Activated T-cell treated with anti-CD3 and anti-CD28 coated beads for 48 hours (primary cell): ENCODE measurements at regions not wholly inside any gene's neighbourhood (a gene's known extent, or its start where the extent isn't known, plus 50 kb on each side); places are given as distances from the start of the nearest gene placed in this dataset.

Experiments
- DNase-seq: peaks from one replicate; pipeline ENCODE4 v3.0.0-alpha.2; 2020; ENCODE audit warnings: low read depth

DNA sequence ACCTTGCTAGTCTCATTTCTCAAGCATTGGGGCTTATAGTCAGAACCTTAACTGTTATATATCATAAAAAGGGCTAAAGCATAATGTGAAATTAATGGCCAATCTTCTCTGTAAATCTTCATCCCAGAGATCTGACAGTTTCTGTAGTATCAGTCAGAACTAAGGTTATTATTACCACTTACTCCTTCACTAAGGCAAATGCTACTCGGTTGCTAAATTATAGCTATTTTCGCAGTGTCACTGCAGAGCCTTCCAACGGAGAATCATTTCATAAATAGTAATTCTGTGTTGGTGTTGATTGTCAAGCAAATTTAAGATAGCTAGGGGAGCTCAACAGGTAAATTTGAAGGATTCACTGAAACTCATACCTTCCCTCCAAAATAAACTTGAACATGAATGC lies 258.0 kb downstream of the METTL4 start:
- no peak for DNase-seq

DNA sequence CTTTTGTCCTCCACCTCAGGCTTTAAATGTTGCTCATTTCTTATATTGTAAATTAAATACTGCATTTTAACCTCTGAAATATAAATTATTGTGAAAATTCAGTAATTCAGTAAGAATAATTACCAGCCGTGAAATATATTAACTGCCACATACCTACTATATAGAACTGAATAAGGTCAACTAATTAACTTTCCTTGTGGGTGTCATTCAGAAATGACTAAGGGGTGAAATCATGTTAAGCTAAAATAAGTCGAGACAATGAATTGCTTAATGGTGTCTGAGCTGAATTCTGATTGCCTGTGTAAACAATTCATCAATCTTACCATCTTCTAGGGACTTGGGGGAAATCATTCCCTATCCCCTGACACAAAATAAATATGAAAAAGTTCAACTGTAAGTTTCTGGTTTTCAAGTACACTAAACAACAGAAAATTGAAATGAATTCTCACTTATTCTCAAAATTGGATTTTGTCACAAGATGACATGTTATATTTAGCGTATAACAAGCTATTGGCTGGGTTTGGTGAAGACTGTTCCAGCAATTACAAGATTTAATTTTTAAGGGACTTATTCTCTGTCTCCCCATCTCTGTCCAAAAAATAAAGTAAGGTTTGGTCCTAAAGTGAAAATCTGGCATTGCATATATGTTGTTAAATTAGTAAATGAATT lies 255.1 kb downstream of the METTL4 start:
- DNase-seq = no peak

DNA sequence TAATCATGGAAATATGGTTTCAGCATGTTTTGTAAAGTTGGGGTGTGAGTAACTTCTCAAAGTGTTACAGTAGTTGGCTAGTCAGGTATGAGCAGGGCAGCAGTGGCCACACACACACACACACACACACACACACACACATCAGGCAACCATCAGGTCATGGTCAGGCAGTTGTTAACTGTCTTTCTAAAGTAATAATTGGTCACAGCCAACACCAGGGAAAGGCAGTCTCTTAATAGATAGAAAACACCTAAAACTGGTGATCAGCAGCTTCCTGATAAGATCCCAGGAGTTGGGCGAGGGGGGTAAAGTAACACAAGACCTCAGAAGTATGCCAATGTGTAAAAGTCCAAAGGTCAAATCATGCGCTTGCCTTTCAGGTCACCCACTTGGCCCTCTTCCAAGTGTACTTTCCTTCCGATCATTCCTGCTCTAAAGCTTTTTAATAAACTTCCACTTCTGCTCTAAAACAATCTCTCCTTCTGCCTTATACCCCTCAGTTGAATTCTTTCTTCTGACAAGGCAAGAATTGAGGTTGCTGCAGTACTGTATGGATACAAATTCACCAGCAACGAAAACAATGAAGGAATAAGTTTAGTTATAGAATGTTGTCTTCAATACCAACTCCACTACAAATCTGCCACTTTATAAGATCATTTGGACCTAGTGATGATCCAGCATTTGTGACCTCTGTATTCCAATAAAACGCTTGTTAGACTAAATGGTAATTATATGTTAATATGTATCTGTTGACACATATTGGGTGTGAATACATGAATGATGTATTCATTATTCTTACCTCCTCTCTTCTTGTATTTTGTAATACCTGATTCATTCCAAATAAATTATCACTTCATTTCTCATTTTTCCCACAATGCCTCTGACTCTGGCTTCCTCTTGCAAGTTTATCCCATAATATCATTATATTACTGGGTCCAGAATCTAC lies 254.3 kb downstream of the METTL4 start:
- no peak for DNase-seq

DNA sequence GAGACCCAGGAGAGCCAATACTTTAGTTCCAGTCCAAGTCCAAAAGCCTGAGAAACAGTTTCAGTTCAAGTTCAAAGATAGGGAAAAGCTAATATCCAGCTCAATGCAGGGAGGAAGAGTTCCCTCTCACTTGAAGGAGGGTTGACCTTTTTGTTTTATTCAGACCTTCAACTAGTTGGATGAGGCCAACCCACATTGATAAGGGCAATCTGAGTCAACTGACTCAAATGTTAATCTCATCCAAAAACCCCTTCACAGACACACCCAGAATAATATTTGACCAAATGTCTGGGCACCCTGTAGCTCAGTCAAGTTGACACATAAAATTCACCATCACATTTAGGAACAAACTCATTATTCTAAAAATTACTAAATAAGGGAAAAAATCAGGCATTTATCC lies 246.8 kb downstream of the METTL4 start:
- DNase-seq = no peak

DNA sequence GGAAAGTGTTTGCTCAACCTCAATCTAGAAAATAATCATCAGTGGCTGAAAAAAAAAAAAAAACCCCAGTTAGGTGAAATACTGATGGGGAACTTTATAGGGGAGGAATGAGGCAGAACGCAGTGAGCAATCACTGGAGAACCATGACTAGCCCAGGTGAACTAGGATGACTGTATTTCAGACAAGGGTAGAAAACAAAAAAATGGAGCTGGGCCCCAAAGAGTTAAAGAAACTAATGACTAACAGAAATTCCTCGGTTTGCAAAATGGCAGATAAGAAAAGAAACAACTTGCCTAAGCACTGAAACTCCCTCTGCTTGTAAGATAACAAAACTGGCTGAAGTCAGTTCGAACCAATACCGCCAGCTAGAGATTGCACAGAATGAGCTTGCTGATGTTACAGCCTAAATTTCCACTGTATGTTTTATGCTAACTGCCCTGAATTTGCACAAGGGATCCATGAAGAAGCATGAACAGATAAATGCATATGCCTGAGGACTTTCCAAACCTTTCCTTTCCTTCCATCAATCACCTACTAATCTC lies 245.9 kb downstream of the METTL4 start:
- DNase-seq = no peak

DNA sequence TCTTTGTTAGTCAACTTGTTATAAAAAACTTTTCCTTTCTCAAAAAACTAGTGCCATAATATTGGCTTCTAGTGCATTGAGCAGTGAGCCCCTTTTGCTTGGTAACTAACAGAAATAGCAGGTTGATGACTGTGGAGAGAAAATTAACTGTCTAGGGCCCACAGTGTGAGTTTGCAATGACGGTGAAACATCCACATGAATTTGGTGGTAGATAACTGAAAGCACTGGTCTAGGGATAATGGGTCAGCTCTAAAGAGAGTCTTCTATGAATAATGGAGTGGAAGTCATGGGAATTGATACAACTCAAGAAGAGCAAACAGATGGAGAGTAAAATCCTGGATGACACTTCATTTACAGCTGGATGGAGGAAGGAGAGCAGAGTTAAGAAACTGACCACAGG lies 245.4 kb downstream of the METTL4 start:
- no peak for DNase-seq

DNA sequence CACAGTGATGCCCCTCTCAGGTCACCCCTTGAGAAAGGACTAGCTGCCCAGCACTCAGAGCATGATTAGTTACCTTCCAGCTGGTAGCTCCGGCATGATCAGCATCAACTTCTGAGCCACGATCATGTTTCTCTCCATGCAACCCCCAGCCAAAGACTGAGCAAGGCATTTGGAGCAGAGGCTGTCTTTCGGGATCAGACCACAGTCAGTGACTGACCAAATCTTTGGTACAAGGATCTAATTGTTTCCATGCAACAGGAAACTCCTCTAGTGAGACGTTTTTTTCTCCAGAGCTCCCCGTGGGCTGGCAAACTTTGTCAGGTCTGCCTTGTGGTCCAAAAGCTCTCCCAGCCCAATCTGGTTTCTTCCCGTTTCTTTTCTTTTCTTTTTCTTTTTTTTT lies 244.3 kb downstream of the METTL4 start:
- no peak for DNase-seq

DNA sequence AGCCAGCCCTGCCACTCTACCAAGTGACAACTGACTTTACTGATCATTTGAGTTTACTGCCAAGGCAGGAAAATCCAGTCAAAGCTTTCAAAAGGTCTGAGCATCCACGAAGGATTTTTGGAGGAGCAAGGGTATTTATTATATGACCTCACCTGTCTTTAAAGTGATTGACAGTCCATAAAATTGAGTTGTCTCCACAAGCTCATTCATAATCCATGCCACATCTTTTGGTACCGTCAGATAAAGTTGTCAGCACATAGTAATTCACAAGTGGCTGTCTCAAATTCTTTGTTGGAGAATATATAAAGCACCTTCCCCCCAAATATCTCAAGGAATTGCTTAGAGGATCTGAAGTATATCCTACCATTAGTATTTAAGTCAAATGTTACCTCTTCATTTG lies 240.5 kb downstream of the METTL4 start:
- no peak for DNase-seq

DNA sequence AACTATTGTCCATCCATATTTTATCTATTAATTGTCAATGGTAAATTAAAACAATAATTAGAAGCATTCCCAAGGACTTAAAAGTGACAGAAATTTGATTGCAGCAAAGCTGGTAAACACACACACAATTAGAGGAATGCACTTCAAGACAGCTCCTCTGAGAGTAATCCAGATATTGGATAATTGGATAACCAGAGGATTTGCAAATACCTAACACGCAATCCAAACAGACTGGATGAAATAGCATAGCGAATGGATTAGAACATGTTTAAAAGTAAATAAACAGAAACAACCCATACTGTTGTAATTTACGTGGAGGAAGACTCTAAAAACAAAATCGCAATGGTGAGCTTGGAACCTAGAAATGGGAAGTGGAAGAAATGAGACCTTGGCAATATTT lies 239.8 kb downstream of the METTL4 start:
- no peak for DNase-seq

DNA sequence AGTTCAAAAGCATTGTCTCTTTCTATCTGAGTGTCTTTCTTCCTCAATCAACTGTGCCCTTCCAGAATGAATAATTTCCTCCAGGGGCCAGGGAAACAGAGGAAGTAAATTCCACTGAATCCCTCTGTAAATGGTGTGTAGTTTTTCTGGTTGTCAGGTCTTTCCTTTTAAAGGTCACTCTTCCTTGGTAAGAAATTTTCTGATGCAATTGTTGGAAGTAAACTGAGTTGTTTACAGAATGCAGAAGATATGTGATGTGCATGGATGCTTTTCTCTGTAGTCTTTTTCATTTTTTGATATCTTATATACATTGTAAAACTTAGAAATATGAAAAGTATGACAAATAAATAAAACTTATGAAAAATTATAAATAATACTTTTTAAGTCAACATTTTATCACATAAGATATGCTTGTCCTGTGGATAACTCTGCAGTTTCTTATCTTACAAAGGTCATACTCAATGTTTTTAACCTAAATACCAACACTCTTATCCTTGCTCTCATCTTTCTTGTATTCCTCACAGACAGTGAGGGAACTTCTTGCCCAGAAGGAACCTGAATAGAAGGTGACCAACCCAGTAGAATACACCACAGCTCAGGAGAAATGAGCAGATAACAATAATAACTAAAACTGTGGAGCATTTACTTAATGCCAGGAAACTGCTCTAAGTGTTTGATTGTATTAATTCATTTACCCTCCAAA lies 234.5 kb downstream of the METTL4 start:
- DNase-seq = no peak

DNA sequence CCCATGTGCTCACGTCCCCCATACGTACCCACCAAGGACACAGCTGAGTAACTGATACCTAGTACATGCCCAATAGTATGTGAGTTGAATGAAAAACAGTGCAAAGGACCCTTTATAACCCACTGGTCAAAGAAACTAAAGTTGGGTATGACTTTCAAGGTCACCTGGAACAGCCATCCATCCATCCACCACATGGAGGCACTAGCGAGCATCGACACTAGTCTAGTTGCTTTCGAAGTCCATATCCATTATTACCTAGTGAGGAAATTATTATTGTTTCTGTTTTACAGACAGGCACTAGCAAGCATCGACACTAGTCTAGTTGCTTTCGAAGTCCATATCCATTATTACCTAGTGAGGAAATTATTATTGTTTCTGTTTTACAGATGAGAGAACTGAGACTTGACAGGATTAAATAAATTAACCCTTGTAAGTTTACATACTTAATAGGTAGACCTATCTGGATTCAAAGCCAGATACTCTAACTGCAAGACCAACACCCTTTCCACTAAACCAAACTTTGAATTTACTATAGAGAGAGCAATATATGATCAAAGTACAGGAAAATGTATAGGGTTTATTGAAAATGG lies 233.7 kb downstream of the METTL4 start:
- peak; percentile 27 for DNase-seq

DNA sequence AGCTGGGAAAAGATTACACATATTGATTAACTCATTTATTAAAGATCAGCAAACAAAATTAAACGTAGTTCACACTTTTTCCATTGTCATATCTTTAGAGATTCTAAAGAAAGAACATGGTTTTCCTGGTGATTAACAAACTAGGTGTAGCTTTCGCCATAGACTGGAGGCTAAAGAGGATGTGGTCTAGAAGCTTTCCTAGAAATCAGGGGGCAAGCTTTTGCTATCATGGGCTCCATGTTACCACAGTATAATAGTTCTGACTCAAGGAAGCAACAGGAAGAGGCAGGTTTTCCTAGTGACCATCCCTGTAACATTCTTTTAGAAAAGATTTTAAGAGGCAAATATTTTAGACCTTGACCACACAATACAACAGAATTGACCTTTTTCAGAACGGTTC lies 232.7 kb downstream of the METTL4 start:
- DNase-seq = no peak

DNA sequence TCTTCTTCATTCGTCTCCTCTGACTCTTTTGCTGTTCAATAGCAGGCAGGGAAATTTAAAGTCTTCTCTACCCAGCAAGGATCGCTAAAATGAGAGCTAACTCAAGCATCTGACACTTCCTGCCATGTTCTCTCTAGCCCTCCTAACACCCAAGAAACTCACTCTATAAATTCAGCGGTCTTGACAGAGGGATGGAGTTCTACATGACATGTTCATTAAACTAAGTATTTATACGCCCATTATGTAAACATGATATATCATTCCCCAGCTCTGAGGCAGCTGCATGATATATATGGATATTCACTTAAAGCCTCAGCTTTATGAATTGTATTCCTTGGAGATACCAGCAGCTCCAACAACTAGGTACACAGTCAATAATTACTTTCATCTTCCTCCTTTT lies 231.0 kb downstream of the METTL4 start:
- DNase-seq = no peak

DNA sequence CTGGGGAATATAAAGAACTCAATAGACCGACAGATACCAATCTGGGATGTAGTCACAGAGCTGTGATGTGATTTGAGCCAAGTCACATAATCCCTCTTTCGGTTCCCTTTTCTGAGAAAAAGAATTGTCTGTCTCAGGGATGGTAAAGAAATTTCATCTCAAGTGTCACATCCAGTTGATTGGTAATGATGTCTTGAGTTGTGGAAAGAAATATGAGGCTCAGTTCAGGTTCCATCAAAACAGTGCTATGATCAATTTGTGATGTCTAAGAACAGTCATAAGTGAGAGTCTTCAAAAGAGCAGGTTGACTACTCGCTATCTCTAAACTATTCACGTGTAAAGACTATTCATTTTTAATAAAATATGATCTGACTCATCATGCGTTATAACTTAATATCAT lies 223.3 kb downstream of the METTL4 start:
- no peak for DNase-seq

DNA sequence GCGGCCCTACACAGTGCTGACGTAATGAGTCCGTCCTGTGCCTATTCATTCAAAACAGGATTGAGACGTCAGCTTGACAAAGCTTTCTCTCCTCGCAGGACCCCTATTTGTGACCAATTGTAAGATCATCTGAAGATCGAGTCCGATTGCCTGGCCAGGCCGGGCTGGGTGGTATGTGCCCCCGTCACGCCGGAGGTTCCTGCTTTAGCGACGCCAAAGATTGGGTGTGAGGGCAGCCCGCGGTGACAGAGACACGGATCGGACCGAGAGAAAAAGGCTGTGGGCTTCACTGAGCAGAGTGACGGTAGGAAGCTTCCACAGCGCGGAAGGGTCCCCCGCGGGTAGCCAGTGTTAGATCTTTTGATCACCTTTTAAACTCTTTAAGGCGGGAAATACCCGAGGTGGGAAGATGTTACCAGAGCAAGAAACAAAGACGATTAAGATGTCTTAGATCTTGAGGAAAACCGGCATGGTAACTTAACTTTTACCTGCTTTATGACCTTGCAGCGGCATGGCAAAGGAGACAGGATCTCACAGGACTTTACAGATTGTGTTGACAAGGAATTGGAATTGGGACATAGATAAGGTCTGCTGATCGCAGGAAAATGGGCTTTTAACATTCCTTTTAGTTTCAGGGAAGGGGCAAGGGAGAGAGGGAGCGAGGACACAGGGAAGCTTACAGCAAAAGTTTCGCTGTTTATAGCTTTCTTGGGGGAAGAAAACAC lies 220.0 kb downstream of the METTL4 start:
- DNase-seq = no peak

DNA sequence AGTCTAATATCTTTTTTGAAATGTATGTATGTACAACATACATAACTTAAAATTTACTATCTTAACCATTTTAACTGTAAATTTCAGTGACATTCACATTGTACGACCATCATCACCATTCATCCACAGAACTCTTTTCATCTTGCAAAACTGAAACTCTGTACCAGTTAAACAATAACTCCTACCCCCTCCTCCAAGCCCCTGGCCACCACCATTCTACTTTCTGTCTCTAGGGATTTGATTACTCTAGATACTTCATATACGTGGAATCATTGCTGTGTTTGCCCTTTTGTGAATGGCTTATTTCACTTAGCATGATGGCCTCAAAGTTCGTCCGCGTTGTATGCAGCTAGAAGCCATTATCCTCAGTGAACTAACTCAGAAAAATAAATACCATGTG lies 217.0 kb downstream of the METTL4 start:
- no peak for DNase-seq

DNA sequence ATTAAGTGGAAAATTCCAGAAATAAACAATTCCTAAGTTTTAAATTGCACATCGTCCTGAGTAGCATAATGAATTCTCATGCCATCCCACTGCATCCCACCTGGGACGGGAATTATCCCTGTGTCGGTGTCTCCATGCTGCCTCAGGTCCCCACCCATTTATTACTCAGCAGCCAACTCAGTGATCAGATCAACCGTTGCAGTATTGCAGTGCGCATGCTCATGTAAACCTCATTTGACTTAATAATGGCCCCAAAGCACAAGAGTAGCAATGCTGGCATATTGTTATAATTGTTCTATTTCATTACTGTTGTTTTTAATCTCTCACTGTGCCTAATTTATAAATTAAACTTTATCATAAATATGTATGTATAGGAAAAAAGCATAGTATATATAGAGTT lies 214.4 kb downstream of the METTL4 start:
- no peak for DNase-seq

DNA sequence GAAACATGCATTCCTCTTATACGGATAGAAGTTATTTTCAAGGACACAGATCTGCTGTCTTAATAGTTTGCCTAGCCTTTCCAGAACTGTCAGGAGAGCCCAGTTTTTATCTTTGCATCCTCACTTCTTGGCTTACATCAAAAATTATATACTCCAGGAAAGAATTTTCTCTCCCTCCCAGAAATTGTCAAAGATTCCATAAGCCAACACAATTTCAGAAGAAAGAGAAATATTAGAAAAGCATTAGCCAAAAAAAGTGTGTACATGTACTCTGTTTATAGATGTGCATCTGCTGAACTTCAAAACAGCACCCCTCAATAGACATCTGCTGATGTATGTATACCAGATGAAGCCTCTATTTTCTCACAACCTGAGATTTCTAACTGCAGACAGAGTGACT lies 210.4 kb downstream of the METTL4 start:
- DNase-seq = no peak

DNA sequence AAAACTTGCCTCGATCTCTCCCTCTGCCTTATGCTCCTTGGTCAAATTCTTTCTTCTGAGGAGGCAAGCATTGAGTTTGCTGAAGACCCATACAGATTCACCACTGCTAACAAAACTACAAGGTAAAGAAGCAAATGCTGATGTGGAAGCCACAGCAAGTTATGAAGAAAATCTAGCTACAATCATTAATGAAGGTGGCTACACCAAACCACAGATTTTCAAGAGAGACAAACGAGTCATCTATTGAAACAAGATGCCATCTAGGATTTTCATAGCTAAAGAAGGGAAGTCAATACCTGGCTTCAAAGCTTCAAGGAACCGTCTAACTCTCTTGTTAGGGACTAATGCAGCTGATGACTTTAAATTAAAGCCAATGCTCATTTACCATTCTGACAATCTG lies 203.2 kb downstream of the METTL4 start:
- no peak for DNase-seq

DNA sequence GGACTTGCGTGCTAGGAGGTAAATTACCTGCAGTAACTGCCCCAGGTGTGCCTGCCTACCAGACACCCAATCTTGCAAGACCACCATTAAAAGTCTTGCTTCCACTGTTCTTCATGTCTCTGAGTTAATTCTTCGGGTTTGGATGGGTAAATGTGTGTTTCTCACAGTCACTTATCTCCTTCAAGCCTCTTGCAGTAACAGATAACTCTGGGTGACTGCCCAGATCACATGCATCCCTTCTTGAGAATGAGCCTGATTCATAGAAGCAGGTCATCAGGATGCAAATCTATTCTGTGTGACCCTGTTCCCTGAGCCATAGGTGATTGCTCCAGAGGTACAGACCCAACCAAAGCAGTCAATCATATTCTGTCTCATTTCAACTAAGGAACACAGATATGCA lies 194.6 kb downstream of the METTL4 start:
- no peak for DNase-seq

DNA sequence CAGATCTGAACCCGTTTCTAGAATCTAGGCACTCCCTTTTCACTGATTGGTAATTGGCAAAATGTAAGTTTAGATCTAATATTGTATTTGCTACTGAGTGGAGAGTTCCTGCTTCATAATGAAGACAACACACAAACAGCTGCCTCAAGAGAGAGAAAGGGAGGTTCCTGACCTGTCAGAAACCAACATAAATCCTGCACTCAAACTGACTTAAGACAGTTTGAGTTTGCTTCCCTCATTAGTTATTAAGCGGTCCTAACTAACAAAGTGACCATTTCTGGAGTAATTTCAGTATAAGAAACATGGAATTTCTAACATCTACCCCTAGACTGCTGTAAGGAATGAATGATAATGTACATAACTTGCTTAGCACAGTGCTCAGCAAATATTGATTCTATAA lies 191.2 kb downstream of the METTL4 start:
- no peak for DNase-seq

DNA sequence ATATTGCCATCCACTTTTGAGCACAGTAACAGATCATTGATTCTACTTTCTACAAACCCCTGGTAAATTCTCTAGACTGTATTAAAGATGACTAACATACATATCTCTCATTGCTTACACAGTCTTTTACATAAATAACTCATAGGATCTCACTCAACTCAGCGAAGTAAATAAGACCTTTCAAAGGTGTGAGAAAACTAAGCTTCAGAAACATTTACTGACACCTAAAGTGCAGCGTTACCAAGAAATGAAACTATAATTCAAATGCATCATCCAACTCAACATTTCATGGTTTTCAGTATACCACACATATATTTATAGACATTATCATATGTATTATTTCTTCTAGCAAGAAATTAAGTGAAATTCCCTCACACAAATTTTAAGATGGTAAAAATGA lies 189.8 kb downstream of the METTL4 start:
- no peak for DNase-seq
